ENCODE measurements at regions not wholly inside any gene's neighbourhood (a gene's known extent, or its start where the extent isn't known, plus 50 kb on each side); places are given as distances from the start of the nearest gene placed in this dataset.
"Not testable (repeated sequence)": the region's sequence is repeated elsewhere in the genome, so short reads cannot be mapped to it uniquely, and the experiment has no call there.

DNA sequence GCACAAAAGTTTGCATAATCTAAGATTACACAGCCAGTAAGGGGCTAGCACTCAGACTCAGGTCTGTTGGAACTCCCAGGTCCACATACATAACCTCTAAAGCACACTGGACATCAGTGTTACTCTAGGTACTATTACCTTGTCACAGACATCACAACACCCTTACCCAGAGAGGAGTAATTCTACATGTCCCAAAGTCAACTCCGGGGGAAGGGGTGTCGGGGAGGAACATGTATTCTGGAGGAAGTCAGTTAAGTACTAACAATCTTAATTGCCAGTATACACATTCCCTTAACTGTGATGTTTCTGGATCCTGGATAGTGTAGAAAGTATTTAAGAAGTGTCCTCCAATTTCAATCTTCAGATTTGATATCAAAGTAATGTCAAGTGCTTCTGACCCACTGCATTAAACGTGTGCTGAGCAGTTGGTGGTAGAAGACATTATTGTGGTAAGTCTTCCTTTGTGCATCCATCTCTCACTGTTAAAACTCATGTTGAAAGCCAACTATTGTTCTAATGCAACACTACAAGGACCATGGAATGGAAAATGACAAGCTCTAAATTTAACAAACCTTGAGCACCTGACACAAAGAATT lies 155.4 kb downstream of the CRPPA start:
- DNase-seq, result no peak

DNA sequence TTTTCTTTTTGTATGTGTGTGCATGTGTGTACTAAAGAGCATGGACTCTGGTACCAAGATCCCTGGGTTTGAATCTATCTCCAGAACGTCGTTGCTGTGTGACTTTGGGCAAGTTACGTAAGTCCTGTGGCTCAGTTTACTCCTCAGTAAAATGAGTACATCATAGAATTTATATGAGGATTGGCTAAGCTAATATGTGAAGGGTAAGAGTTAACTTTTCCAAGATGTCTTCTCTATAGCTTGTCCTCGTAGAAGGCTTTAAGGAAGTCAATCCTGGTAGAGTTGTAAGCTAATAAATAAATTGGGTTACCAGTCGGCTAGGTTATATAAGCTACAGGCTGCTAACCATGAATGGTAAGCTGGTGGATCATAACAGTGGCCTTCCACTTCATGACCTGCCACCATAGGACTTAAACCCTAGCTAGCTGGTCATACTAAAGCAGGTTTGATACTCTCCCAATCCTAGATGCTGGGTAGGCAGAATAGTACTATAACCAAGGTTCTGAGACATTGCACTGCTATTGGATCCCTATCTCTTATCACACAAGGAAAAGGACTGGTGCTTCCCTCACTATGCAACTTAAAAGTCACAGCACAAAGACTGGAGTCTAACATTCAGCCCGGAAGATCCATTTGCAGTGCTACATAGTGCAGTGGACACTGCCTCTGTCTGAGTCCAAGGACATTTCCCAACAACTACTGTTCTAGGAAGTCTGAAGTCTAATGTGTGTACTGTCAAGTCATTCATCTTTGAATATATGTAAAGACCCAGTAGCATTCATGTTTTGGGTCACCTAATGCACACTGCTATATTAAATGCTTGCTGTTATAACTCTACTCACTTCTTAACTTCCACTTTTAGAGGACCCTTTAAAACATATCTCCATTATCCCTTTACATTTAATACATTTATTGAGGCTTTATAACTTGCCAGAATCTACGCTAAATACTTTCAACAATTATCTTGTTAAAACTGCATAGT lies 156.2 kb downstream of the CRPPA start:
- no peak for DNase-seq

DNA sequence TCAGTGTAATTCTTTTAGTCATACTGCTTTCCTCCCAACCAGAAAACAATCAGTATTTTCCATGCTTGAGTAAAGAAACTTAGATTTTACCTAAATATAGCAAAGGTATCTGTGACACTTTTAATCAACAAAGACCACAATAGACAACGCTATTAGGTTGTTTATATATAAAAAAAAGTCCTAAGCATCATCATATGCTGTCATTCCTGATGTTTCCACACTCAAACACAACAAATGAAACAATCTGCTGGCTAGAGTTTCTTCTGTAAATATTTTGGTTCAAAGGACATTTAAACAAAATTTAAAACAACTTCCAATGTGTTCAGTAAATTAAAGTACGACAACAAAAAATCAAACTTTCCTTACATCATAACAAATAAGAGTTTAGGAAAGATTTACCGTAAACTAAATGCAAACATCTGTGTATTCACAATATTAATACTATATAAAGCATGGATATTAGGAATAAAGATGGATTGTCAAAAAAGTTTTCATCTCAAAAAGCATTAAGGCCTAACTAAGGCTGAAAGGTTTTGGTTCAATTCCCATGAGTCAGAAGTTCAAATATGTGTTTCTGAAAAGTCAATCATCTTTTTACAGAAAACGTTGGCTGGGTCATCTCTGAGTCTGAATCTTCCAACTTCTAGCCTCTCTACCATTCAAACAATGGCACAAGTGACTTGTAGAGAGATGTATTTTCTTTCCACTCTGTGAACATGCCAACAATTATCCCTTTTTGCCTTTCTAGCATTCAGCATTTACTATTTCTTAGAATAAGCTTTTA lies 157.1 kb downstream of the CRPPA start:
- no peak for DNase-seq

DNA sequence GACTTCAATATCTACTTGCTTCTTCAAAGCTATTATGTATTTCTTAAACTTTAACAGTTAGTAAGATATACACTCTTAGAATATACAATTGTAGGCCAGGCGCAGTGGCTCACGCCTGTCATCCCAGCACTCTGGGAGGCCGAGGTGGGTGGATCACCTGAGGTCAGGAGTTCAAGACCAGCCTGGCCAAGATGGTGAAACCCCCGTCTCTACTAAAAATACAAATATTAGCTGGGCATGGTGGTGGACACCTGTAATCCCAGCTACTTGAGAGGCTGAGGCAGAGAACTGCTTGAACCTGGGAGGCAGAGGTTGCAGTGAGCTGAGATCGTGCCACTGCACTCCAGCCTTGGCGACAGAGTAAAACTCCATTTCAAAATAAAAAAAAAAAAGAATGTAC lies 158.0 kb downstream of the CRPPA start:
- not testable (repeated sequence) for DNase-seq

DNA sequence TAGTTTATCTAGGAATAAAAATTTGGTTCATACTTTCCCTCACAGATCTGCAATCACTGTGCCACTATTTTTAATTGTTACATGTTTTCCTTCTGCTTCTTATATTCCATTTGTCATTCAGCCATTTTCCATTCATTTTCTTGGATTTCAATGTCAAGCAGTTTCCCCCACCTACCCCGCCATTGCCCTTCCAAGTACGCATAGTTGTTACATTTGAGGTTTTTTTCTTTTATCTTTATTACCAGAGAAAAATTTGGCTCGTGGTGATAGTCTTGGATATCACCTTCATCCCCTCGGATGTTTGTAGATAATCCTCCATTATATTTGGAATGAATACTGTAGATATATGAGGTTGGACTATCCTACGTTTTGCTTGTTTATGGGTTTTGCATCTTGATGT lies 159.7 kb downstream of the CRPPA start:
- DNase-seq, result no peak

DNA sequence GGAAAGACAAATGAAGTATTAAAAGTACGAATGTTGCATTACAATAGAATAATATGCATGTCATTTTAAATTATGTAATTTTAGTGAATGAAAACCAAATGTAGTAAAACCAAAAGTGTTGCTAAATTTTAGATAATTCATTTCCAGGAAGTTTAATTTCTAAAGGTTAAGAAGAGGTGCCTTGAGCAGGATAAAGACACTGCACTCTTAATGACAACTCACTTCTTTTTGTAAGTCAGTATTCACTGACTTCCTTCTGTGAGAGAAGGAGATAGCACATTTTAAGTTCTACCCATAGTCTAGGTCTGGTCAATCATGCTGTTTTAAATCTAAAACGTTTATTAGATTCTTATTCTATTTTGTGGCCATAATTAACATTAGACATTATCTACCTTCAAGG lies 160.2 kb downstream of the CRPPA start:
- DNase-seq, result no peak

DNA sequence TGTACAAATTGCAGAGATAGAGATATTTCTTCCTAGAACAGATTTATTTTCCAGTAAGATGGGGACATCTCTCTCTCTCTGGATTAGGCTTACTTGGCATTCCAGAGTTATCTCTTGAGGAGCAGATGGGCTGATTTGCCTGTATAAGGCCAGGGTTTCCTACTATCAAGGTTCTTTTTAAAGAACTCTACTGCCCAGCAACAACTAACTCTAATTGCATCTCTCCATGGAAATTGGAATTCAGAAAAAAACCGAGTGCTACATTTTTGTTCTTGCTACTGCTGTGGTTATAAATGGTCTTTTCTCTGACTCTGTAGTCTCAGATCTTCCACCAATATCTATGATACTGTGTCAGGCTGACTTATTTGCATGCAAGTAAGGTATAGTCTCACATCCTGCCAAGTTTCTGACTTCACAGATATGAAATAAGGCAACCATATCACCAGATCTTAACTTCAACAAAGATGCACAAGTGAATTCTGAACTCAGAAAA lies 161.1 kb downstream of the CRPPA start:
- no peak for DNase-seq

DNA sequence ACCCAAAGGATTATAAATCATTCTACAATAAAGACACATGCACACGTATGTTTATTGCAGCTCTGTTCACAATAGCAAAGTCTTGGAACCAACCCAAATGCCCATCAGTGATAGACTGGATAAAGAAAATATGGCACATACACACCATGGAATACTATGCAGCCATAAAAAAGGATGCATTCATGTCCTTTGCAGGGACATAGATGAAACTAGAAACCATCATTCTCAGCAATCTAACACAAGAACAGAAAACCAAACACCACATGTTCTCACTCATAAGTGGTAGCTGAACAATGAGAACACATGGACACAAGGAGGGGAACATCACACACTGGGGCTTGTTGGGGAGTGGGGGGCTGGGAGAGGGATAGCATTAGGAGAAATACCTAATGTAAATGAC lies 164.9 kb downstream of the CRPPA start:
- DNase-seq, result not testable (repeated sequence)

DNA sequence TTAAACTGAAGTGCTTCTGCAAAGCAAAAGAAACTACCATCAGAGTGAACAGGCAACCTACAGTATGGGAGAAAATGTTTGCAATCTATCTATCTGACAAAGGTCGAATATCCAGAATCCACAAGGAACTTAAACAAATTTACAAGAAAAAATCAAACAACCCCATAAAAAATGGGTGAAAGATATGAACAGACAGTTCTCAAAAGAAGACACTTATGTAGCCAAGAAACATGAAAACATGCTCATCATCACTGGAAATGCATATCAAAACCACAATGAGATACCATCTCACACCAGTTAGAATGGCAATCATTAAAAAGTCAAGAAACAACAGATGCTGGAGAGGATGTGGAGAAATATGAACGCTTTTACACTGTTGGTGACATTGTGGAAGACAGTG lies 165.4 kb downstream of the CRPPA start:
- not testable (repeated sequence) for DNase-seq

DNA sequence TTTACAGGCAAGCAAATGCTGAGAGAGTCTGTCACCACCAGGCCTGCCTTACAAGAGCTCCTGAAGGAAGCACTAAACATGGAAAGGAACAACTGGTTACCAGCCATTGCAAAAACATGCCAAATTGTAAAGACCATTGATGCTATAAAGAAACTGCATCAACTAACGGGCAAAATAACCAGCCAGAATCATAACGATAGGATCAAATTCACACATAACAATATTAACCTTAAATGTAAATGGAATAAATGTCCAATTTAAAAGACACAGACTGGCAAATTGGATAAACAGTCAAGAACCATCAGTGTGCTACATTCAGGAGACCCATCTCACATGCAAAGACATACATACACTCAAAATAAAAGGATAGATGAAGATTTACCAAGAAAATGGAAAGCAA lies 170.7 kb downstream of the CRPPA start:
- not testable (repeated sequence) for DNase-seq

DNA sequence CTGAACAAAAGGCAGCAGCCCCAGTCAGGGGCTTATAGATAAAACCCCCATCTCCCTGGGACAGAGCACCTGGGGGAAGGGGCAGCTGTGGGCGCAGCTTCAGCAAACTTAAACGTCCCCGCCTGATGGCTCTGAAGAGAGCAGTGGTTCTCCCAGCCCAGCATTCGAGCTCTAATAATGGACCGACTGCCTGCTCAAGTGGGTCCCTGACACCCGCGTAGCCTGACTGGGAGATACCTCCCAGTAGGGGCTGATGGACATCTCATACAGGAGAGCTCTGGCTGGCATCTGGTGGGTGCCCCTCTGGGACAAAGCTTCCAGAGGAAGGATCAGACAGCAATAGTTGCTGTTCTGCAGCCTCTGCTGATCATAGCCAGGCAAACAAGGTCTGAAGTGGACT lies 172.1 kb downstream of the CRPPA start:
- not testable (repeated sequence) for DNase-seq

DNA sequence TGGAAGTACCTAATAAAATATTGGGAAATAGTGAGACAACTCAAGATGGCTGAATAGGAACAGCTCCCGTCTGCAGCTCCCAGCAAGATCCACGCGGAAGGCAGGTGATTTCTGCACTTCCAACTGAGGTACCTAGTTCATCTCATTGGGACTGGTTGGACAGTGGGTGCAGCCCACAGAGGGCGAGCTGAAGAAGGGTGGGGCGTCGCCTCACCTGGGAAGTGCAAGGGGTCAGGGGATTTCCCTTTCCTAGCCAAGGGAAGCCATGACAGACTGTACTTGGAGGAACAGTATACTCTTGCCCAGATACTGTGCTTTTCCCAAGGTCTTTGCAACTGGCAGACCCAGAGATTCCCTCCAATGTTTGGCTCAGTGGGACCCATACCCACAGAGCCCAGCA lies 172.8 kb downstream of the CRPPA start:
- not testable (repeated sequence) for DNase-seq

DNA sequence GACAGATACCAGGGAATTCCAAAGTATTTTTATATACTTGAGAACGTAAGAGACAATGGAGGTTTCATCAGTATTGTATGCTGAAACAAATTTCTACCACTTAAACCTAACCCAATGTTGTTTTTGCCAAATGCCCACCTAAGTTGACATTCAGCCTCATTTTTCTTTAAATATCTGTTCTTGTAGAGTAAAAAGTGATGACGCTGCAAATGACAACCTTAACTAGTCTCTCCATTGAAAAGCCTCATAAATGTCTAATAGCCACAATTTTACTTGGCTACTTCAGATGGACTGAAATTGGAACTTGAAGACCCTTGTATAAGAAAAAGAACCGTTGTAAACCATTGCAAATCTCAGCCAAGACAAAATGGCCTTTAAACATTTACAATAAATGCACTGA lies 176.9 kb downstream of the CRPPA start:
- no peak for DNase-seq

DNA sequence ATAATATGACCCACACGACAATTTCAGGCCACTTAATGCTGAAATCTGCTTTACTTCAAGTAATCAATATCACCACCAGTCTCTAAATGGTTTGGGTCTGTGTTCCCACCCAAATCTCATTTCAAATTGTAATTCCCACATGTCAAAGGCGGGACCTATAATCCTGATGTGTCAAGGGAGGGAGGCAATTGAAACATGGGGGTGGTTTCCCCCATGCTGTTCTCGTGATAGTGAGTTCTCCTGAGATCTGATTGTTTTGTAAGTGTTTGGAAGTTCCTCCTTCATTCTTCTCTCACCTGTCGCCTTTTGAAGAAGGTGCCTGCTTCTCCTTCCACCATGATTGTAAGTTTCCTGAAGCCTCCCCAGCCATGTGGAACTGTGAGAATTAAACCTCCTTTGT lies 178.4 kb downstream of the CRPPA start:
- no peak for DNase-seq

DNA sequence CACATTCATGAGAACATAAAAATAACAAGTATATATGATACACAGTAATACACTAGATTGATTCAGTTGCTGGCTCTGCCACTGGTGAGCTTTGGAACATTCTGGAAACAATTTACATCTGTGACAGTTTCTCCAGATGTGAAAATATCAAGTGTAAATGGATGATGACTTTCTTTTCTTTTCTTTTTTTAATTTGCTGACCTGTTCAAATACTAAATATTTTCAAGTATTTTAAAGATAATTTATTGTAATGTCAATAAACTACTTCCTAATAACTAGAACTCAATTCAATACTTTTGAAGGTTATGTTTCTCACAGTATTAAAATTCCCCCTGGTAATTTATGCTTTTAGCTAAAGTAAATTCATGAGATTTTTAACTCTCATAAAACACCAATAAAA lies 180.3 kb downstream of the CRPPA start:
- no peak for DNase-seq

DNA sequence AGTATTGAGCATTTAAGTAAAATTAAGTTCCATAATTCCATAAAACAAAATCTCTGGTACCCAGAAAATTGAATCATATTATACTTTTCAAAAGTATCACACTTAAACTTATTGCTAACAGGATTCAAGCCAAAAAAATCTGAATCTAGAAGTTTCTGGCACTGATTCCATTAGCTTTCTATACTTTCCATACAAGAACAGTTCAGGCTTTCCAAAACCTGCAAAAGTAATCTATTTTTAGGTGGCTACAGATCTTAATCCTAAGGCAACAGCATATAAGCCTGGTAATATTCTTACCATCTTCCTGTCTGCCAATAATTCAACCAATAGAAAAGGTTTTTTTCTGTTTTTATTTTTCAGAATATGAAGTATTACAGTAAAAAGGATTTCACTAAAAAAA lies 185.0 kb downstream of the CRPPA start:
- DNase-seq, result no peak

DNA sequence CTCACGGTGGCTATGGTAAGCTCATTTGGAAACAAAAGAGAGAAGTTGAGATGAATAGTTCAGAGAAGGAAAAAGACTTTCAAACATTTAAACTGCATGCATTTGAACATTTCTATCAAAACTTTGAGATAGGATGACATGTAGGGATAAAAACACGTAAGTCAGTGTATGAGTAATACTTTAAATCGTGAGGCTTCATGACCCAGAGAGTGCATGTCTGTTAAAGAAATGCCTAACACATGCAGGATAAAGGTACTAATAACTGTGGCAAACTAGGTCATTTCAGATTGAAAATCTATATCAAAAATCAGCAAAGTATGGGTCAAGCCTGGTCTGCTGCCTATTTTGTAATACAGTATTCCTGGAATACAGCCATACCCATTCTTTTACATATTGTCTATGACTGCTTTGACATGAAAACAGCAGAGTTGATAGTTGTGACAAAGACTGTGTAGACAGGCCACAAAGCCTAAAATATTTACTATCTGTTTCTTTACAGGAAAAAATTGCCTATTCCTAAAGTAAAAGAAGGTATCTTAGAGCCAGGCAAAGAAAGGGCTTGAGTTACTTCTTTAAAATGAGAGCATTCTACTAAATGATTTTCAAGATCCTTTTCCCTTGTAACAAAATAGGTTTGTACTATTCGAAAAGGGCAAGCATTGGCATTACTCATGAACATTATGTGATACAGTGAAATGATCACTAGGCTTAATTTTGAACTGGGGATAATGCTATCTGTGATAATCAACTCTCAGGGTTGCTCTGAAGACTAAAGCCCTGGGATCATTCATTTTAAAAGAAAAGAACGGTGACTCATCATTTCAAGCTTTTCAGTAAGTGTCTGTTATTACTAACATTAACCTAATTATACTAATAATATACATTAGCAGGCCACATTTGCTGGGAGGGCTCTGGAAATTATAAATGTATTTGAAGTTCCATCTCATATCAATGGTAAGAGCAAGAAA lies 185.9 kb downstream of the CRPPA start:
- no peak for DNase-seq

DNA sequence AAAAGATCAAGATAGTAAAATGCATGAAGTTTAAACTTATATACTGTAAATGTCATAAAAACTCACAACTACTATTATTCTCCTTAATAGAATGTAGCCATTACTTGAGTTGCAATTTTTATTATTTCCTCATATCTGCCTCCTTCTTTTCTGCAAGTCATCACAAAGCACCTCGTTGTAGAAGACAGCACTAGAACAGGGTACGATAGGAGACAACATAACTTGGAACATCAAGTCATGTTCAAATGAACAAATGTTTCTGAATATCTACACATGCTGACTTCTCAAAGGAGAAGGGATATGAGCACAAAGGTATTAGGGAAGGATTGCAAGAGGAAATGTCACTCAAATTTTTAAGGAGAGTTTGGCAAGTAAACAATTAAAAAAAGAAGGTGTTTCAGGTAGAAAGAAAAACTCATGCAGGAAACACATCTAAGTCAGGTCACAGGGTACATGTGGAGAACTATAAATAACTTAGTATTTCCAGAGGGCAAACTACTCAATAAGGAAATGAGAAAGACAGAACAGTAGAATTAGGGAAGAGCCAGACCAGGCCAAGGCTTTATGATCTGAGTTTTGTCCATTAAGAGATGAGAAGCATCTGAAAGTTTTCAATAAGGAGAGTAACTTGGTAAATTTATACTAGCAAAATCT lies 186.7 kb downstream of the CRPPA start:
- DNase-seq, result no peak

DNA sequence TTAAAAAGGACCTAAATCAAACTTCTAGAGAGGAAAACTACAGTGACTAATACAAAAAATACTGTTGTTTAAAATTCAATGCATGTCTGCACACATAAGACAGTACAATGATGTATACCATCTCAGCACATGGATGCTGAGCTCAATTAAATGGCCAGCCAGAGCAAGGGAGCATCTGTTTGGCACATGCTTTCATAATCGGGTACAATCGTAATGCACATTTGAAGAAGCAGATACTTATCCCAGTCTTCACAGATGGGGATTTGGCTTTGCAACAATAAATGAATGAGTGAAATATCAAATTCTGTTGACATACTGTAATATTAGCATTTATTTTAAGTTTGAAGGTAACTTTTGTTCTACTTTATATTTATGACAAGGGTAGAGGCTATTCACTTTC lies 187.8 kb downstream of the CRPPA start:
- DNase-seq, result no peak

DNA sequence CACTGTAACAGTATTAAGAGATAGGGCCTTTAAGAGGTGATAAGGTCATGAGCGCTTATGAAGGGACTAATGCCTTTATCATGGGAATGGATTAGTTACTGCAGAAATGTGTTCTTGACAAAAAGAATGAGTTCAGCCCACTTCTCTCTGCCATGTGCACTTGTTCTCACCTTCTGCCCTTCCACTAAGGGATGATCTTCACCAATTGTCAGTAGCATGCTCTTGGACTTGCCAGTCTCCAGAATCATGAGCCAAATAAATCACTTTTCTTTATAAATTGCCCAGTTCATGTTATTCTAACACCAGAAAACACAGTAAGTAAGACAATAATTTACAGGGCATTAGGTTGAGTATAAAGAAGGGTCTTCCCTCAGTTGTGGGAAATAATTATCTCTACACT lies 189.1 kb downstream of the CRPPA start:
- DNase-seq, result no peak

DNA sequence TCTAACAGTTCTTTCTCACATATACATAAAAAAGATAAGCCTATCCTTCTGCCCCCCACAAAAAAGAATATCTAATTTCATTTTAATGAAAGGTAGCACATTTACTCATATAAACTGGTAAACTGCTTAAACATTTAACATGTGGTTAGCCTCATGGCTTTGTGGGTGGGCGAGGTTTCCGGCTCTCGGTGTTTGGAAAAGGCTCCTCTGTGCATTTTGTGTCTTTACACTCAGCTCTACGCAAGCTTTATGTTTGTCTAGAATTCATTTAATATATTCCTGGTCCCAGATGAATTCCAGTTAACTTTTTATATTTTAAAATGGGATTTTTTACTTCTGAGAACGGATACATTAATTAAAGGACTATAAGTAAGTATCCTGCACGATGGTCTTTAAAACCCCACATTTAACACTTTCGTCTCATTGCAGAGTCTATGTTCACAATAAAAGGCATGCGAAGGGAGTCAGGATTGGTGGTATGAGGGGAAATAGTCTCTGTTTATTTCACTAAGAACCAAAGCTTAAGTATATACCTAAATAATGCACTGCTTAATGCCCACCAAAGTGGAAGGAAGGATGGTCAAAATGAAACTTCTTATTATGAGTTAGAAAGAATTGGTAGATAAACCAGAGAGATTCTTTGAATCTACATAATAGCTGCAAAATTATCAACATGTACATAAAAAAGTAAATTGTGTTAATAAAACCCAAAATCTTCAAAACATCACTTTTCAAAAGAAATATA lies 197.2 kb downstream of the CRPPA start:
- no peak for DNase-seq

Data from DMS53 (cell line).